WTC11 (cell line): ENCODE measurements at regions not wholly inside any gene's neighbourhood (a gene's known extent, or its start where the extent isn't known, plus 50 kb on each side); places are given as distances from the start of the nearest gene placed in this dataset.

Source experiments
- FOXP4 ChIP-seq: sonication (generic); formaldehyde crosslinking; IDR thresholded peaks from 2 replicates; pipeline ENCODE4 v1.8.0; 2022; ENCODE audit warnings: mild to moderate bottlenecking, missing genetic modification reagents
- MYBL2 ChIP-seq: sonication (generic); formaldehyde crosslinking; IDR thresholded peaks from 2 replicates; pipeline ENCODE4 v1.8.1; 2023; ENCODE audit warnings: mild to moderate bottlenecking, moderate library complexity, missing genetic modification reagents
- NFYB ChIP-seq: sonication (generic); formaldehyde crosslinking; conservative IDR thresholded peaks from 2 replicates; pipeline ENCODE4 v1.8.0; 2022; ENCODE audit warnings: low read depth, missing genetic modification reagents
- SP1 ChIP-seq: sonication (generic); formaldehyde crosslinking; conservative IDR thresholded peaks from 2 replicates; pipeline ENCODE4 v1.8.1; 2022; ENCODE audit warnings: missing genetic modification reagents
- ZBTB21 ChIP-seq: sonication (generic); formaldehyde crosslinking; IDR thresholded peaks from 2 replicates; pipeline ENCODE4 v1.8.1; 2023; ENCODE audit warnings: mild to moderate bottlenecking, missing genetic modification reagents, borderline replicate concordance
- ZNF138 ChIP-seq: sonication (generic); formaldehyde crosslinking; conservative IDR thresholded peaks from 2 replicates; pipeline ENCODE4 v1.8.1; 2022; ENCODE audit warnings: mild to moderate bottlenecking, moderate library complexity, missing genetic modification reagents
- TF ChIP-seq, protein P1 (sequence below): sonication (generic); formaldehyde crosslinking; conservative IDR thresholded peaks from 2 replicates; pipeline ENCODE4 v1.8.1; 2022; ENCODE audit warnings: mild to moderate bottlenecking, missing genetic modification reagents
- TF ChIP-seq, protein P2 (sequence below): fragments of 200-600 bp; IDR thresholded peaks from 2 replicates; pipeline ENCODE4 v1.8.0; 2022; ENCODE audit warnings: antibody characterized with exemption
- TF ChIP-seq, protein P3 (sequence below): sonication (generic); formaldehyde crosslinking; IDR thresholded peaks from 2 replicates; pipeline ENCODE4 v1.8.0; 2022; ENCODE audit warnings: mild to moderate bottlenecking, missing genetic modification reagents
- TF ChIP-seq, protein P4 (sequence below): sonication (generic); formaldehyde crosslinking; IDR thresholded peaks from 2 replicates; pipeline ENCODE4 v1.8.1; 2023; ENCODE audit warnings: mild to moderate bottlenecking, missing genetic modification reagents, moderate library complexity

- TF ChIP-seq, protein P1, sequence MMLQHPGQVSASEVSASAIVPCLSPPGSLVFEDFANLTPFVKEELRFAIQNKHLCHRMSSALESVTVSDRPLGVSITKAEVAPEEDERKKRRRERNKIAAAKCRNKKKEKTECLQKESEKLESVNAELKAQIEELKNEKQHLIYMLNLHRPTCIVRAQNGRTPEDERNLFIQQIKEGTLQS (CRISPR knock-in tag): no peak
- TF ChIP-seq, protein P2, sequence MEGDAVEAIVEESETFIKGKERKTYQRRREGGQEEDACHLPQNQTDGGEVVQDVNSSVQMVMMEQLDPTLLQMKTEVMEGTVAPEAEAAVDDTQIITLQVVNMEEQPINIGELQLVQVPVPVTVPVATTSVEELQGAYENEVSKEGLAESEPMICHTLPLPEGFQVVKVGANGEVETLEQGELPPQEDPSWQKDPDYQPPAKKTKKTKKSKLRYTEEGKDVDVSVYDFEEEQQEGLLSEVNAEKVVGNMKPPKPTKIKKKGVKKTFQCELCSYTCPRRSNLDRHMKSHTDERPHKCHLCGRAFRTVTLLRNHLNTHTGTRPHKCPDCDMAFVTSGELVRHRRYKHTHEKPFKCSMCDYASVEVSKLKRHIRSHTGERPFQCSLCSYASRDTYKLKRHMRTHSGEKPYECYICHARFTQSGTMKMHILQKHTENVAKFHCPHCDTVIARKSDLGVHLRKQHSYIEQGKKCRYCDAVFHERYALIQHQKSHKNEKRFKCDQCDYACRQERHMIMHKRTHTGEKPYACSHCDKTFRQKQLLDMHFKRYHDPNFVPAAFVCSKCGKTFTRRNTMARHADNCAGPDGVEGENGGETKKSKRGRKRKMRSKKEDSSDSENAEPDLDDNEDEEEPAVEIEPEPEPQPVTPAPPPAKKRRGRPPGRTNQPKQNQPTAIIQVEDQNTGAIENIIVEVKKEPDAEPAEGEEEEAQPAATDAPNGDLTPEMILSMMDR: no peak
- TF ChIP-seq, protein P3, sequence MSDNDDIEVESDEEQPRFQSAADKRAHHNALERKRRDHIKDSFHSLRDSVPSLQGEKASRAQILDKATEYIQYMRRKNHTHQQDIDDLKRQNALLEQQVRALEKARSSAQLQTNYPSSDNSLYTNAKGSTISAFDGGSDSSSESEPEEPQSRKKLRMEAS (CRISPR knock-in tag): no peak
- TF ChIP-seq MYBL2 (CRISPR knock-in tag) (no peak), ZNF138 (CRISPR knock-in tag) (no peak), NFYB (CRISPR knock-in tag) (no peak), FOXP4 (no peak), SP1 (CRISPR knock-in tag) (no peak), ZBTB21 (no peak)
- TF ChIP-seq, protein P4, sequence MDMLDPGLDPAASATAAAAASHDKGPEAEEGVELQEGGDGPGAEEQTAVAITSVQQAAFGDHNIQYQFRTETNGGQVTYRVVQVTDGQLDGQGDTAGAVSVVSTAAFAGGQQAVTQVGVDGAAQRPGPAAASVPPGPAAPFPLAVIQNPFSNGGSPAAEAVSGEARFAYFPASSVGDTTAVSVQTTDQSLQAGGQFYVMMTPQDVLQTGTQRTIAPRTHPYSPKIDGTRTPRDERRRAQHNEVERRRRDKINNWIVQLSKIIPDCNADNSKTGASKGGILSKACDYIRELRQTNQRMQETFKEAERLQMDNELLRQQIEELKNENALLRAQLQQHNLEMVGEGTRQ (CRISPR knock-in tag): no peak
These were observed 111.6 kb upstream of the MEOX2 start for GRCh38 chr7:15798081-15798480.
